ENCODE measurements at regions not wholly inside any gene's neighbourhood (a gene's known extent, or its start where the extent isn't known, plus 50 kb on each side); places are given as distances from the start of the nearest gene placed in this dataset.

- TF ChIP-seq, protein P1, sequence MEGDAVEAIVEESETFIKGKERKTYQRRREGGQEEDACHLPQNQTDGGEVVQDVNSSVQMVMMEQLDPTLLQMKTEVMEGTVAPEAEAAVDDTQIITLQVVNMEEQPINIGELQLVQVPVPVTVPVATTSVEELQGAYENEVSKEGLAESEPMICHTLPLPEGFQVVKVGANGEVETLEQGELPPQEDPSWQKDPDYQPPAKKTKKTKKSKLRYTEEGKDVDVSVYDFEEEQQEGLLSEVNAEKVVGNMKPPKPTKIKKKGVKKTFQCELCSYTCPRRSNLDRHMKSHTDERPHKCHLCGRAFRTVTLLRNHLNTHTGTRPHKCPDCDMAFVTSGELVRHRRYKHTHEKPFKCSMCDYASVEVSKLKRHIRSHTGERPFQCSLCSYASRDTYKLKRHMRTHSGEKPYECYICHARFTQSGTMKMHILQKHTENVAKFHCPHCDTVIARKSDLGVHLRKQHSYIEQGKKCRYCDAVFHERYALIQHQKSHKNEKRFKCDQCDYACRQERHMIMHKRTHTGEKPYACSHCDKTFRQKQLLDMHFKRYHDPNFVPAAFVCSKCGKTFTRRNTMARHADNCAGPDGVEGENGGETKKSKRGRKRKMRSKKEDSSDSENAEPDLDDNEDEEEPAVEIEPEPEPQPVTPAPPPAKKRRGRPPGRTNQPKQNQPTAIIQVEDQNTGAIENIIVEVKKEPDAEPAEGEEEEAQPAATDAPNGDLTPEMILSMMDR (IDR thresholded peaks at IDR 0.05; ENCODE audit: insufficient read depth, missing control alignments), result no peak
- FAIRE-seq (no peak), DNase-seq (ENCODE audit: insufficient read length, low spot score) (no peak)
Observed at GRCh38 chr11:112504056-112504455, 243.4 kb upstream of the PLET1 start.

GRCh38 chr11:112506852-112507251, 246.2 kb upstream of the PLET1 start:
- TF ChIP-seq, protein P1 (IDR thresholded peaks at IDR 0.05; ENCODE audit: insufficient read depth, missing control alignments), result no peak
- DNase-seq (ENCODE audit: insufficient read length, low spot score), result no peak
- no peak for FAIRE-seq

GRCh38 chr11:112507281-112507680, 246.6 kb upstream of the PLET1 start:
- FAIRE-seq (no peak), DNase-seq (ENCODE audit: insufficient read length, low spot score) (no peak)
- TF ChIP-seq, protein P1 (IDR thresholded peaks at IDR 0.05; ENCODE audit: insufficient read depth, missing control alignments), result no peak

- FAIRE-seq, result no peak
Observed at GRCh38 chr11:112508750-112509149, 248.1 kb upstream of the PLET1 start.

DNA sequence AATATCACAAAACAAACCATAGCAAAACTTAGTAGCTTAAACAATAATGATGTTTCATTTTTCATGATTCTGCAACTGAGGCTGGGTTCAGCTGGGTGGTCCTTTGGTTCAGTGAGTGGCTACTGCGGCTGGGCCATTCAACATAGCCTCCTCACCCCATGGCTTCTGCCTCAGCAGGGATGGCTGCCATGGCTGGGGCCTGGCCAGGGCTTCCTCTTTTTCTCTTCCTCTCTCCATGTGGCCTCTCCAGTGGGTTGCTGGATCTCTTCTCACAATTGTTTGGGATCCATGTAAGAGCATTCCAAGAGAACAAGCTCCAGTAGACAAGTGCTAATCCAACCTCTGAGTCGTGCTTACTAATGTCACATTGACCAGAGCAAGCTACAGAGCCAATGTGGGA, 248.6 kb upstream of the PLET1 start:
- TF ChIP-seq, protein P1 (IDR thresholded peaks at IDR 0.05; ENCODE audit: insufficient read depth, missing control alignments), result no peak
- DNase-seq (ENCODE audit: insufficient read length, low spot score), result no peak
- no peak for FAIRE-seq

More at GRCh38 chr11:112508750-112509149, 248.1 kb upstream of the PLET1 start:
- TF ChIP-seq, protein P1 (IDR thresholded peaks at IDR 0.05; ENCODE audit: insufficient read depth, missing control alignments), result no peak
- DNase-seq (ENCODE audit: insufficient read length, low spot score), result no peak

DNA sequence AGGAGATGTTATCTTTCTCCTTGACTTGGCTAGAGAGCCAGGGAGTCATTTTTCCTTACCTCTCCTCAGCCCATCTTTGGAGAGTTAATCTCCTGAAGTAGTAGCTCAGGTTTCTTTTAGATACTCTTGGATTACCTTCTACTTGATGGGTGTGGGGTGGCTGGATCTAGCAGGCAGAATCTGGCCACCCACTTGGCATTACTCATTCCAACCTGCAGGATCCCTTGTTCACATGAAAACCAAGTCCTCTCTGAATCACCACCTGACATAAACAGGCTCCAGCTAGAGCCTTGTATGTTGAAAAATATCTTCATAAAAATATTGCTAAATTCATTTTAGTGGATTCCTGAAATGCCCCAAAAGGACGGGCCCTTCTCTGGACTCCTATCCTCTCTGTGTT, 250.6 kb upstream of the PLET1 start:
- DNase-seq (ENCODE audit: insufficient read length, low spot score) (no peak), FAIRE-seq (no peak)
- TF ChIP-seq, protein P1 (IDR thresholded peaks at IDR 0.05; ENCODE audit: insufficient read depth, missing control alignments), result no peak

DNA sequence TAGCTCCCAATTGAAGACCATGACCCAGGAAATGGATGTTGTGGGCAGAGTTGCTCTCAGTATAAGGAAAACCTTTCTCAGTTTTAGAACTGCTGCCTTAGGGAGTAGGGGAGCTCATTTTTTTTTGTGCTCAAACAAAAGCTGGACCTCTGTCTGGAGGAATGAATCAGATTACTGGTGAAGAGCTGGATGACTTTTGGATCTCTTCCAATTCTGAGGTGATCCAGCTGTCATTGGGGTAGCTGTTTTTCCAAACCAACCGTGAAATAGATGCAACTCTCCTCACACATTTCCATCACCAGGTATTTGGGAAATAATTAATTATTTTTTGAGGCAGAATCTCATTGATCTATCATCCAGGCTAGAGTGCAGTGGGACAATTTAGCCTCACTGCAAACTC, 251.3 kb upstream of the PLET1 start:
- TF ChIP-seq, protein P1 (IDR thresholded peaks at IDR 0.05; ENCODE audit: insufficient read depth, missing control alignments), result no peak
- FAIRE-seq (no peak), DNase-seq (ENCODE audit: insufficient read length, low spot score) (no peak)

Measured in D721Med (cell line).